Nephron (organoid): ENCODE measurements at regions not wholly inside any gene's neighbourhood (a gene's known extent, or its start where the extent isn't known, plus 50 kb on each side); places are given as distances from the start of the nearest gene placed in this dataset.
A peak's percentile ranks its signal among the peaks of the same experiment; 100 is the strongest.

Experiments
- H3K27ac Mint-ChIP-seq, 3 experiments: 2 replicates each; pipeline ENCODE4 v1.8.0; 2020; ENCODE audit warnings: mixed read lengths in 3 of 3, mild to moderate bottlenecking in 2 of 3, moderate library complexity in 1 of 3
- H3K27me3 Mint-ChIP-seq: 2 replicates; pipeline ENCODE4 v1.8.0; 2021; ENCODE audit warnings: low read depth, mild to moderate bottlenecking, moderate library complexity, mixed read lengths
- H3K36me3 Mint-ChIP-seq: 2 replicates; pipeline ENCODE4 v1.8.0; 2020; ENCODE audit warnings: low read depth, mixed read lengths
- H3K4me1 Mint-ChIP-seq: 2 replicates; pipeline ENCODE4 v1.8.0; 2020; ENCODE audit warnings: mixed read lengths
- H3K4me3 Mint-ChIP-seq, 3 experiments: 2 replicates each; pipeline ENCODE4 v1.8.0; 2020; ENCODE audit warnings: mild to moderate bottlenecking in 3 of 3, mixed read lengths in 3 of 3, moderate library complexity in 2 of 3
- H3K9me3 Mint-ChIP-seq: 2 replicates; pipeline ENCODE4 v1.8.0; 2020; ENCODE audit warnings: mixed read lengths
- CTCF ChIP-seq, 3 experiments: fragments of 200-600 bp; sonication (generic); IDR thresholded peaks; one replicate each; pipeline ENCODE4 v1.5.0; 2021; ENCODE audit warnings: antibody characterized with exemption in 3 of 3; ENCODE audit not compliant: unreplicated experiment in 3 of 3

DNA sequence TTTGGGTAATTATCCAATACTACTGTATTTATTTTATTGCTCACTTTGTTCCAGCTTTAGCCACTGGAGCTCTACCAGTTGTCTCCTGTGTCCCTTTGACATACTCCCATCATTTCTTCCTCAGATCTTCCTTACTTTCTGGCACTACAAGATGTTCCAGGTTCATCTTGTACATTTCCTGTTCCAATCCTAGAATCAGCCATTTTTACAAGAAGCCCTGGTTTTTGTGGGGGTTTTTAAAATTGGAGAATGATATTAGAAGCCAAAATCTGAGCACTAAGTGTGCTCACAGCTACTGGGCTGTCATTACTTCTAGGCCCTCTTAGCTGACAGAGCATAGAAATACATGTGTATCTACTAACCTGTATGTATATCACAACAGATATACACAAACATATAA is 164.3 kb downstream of the ZFP36L2 start:
- H3K36me3 Mint-ChIP-seq = peaks cover 20% of the 10 kb centered on the region
- TF ChIP-seq CTCF (IDR thresholded peaks at IDR 0.05; ENCODE audit: unreplicated experiment in 3 of 3) = no peak
- no peak overlapping the region for H3K4me3 Mint-ChIP-seq
- H3K27ac Mint-ChIP-seq = peak overlapping the region in 2 of 3 experiments; percentile 75 to 92
- peaks cover 22% of the 10 kb centered on the region for H3K9me3 Mint-ChIP-seq
- peaks cover 6% of the 10 kb centered on the region for H3K27me3 Mint-ChIP-seq
- peaks cover 36% of the 10 kb centered on the region for H3K4me1 Mint-ChIP-seq

DNA sequence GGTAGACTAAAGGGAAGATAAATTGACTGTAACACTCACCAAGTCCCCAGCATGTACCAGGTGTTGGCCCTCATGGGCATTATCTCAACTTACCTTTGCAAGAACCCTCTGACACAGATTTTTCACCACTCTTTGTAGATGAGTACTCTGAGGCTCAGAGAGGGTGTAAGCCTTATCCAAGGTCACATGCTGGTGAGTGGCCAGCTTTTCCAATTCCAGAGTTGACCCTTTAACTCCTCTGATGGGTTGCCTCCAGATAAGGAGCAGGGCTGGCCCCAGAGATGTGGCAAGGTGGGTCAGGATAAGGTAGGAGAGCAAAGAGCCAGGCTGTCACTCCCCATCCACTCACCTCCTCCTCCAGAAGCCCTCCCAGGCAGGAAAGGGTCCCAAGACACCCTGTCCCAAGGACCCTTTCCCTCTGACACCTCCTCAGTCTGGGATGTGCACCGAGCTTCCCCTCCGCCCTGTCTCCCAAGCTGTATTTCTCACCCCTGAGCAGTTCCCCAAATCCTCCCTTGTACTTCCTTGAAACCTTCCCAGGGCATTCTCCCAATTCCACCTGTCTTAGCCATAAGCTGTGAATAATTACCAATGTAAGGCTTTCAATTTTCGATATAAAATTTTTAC is 165.9 kb downstream of the ZFP36L2 start:
- Mint-ChIP-seq H3K36me3 (peaks cover 20% of the 10 kb centered on the region), H3K4me3 (no peak overlapping the region), H3K9me3 (peaks cover 22% of the 10 kb centered on the region), H3K27me3 (peaks cover 6% of the 10 kb centered on the region), H3K27ac (peak overlapping the region; percentile 4 to 95 (median 92)), H3K4me1 (peaks cover 34% of the 10 kb centered on the region)
- TF ChIP-seq CTCF (IDR thresholded peaks at IDR 0.05; ENCODE audit: unreplicated experiment in 3 of 3) = no peak

DNA sequence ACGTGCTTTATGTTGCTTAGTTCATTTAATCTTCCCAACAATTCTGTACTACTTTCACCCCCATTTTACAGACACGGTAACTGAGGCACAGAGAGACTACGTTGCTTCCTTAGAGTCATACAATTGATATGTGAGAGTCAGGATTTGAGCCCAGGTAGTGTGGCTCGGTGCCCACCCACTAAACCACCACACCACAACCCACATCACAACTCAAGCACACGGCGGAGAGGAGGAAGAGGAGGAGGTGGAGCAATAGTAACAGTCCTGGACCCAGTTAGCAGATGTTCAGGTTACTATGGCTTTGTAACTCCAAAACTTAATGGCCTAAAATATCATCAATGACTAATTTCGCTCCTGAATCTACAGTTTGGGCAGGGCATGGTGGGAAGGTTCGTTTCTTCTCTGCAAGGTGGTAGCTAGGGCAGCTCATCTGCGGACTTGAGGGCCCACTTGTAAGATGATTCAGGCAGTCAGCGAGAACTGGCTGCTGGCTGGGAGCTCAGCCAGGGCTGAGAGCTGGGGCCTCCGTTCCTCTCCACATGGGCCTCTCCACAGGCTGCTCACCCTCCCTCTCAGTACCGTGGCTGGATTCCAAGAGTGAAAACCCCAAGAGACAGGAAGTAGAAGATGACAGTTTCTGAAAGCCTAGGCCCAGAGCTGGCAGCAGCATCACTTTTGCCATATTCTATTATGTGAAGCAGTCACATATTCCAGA is 167.1 kb downstream of the ZFP36L2 start:
- Mint-ChIP-seq H3K9me3 (peaks cover 20% of the 10 kb centered on the region), H3K4me3 (peak overlapping the region in 1 of 3 experiments; percentile 2), H3K36me3 (peaks cover 17% of the 10 kb centered on the region), H3K4me1 (peaks cover 42% of the 10 kb centered on the region), H3K27me3 (peaks cover 6% of the 10 kb centered on the region), H3K27ac (peak overlapping the region; percentile 82 to 92 (median 90))
- no peak for TF ChIP-seq CTCF (IDR thresholded peaks at IDR 0.05; ENCODE audit: unreplicated experiment in 3 of 3)

DNA sequence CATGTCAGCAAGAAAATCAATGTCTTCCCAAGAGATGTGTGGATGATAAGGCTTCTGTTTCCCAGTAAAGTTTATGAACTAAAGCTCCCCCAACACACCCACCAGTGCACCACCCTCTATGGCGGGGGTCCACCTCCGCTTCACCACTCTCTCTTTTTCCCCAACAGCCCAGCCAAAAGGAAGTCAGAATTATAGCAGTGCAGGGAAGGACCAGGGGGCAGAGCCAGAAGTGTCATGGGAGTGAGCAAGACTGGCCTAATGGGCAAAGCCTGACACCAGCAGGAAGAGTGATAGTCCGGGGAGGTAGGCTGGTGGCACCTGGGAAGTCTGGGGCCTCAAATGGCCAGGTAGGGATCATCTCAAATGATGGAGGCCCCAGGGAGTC is 167.7 kb downstream of the ZFP36L2 start:
- H3K27ac Mint-ChIP-seq = peak overlapping the region; percentile 82 to 92 (median 90)
- H3K4me1 Mint-ChIP-seq = peaks cover 46% of the 10 kb centered on the region
- peaks cover 12% of the 10 kb centered on the region for H3K36me3 Mint-ChIP-seq
- H3K9me3 Mint-ChIP-seq = peaks cover 15% of the 10 kb centered on the region
- H3K27me3 Mint-ChIP-seq = peaks cover 6% of the 10 kb centered on the region
- no peak overlapping the region for H3K4me3 Mint-ChIP-seq
- no peak for TF ChIP-seq CTCF (IDR thresholded peaks at IDR 0.05; ENCODE audit: unreplicated experiment in 3 of 3)

- H3K27ac Mint-ChIP-seq = peak overlapping the region; percentile 82 to 92 (median 90)
- H3K4me3 Mint-ChIP-seq = no peak overlapping the region
- no peak for TF ChIP-seq CTCF (IDR thresholded peaks at IDR 0.05; ENCODE audit: unreplicated experiment in 3 of 3)
- peaks cover 6% of the 10 kb centered on the region for H3K27me3 Mint-ChIP-seq
- peaks cover 15% of the 10 kb centered on the region for H3K9me3 Mint-ChIP-seq
- peaks cover 53% of the 10 kb centered on the region for H3K4me1 Mint-ChIP-seq
- H3K36me3 Mint-ChIP-seq = peaks cover 12% of the 10 kb centered on the region
These were observed 168.4 kb downstream of the ZFP36L2 start for GRCh38 chr2:43057742-43058725.
